ENCODE measurements at regions not wholly inside any gene's neighbourhood (a gene's known extent, or its start where the extent isn't known, plus 50 kb on each side); places are given as distances from the start of the nearest gene placed in this dataset.
"Not testable (repeated sequence)": the region's sequence is repeated elsewhere in the genome, so short reads cannot be mapped to it uniquely, and the experiment has no call there.

DNA sequence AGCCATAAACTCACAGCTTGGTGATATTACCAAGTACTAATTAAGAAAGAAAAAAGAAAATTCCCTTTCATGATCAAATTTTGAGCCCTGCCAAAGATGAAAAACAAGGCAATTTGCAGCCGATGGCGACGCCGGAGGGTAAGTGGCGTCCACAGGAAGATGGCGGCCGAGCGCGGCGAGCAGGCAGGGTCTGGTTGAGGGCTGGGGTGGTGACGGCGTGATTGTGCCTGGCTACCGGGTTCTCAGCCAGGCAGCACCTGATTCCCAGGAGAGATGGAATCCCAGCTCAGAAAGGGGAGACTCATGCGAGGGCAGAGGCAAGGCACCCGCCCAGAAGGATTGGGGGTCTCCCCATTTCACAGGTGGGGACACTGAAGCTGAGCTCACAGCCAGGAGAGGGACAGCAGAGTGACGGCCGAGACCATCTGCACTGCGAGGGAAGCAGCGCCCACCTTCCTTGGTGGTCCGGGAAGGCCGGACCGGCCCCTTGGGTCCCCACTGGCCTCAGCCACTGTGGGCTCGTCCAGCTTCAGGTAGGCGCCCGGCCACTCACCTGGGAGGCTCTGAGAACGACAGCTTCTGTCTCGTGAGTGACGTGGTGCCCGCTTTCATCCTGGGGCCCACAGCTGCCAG is 145.8 kb downstream of the IGLL1 start:
- DNase-seq; H3K4me3 Mint-ChIP-seq; POLR2A ChIA-PET; intact Hi-C loops (cut with micrococcal nuclease); H3K27me3 Mint-ChIP-seq; ATAC-seq (ENCODE audit: low read depth); H3K27ac Mint-ChIP-seq: not testable (repeated sequence)
- Mint-ChIP-seq H3K36me3 (ENCODE audit: low read depth) (peaks cover 15% of the 10 kb centered on the region), H3K4me1 (peaks cover 11% of the 10 kb centered on the region), H3K9me3 (peaks cover 10% of the 10 kb centered on the region)
- CTCF ChIA-PET = interaction anchor here (0.8 kb wide), 1 partner anchor 48 kb away, joined by 3 read pairs; no protein-coding TSS in a partner anchor

DNA sequence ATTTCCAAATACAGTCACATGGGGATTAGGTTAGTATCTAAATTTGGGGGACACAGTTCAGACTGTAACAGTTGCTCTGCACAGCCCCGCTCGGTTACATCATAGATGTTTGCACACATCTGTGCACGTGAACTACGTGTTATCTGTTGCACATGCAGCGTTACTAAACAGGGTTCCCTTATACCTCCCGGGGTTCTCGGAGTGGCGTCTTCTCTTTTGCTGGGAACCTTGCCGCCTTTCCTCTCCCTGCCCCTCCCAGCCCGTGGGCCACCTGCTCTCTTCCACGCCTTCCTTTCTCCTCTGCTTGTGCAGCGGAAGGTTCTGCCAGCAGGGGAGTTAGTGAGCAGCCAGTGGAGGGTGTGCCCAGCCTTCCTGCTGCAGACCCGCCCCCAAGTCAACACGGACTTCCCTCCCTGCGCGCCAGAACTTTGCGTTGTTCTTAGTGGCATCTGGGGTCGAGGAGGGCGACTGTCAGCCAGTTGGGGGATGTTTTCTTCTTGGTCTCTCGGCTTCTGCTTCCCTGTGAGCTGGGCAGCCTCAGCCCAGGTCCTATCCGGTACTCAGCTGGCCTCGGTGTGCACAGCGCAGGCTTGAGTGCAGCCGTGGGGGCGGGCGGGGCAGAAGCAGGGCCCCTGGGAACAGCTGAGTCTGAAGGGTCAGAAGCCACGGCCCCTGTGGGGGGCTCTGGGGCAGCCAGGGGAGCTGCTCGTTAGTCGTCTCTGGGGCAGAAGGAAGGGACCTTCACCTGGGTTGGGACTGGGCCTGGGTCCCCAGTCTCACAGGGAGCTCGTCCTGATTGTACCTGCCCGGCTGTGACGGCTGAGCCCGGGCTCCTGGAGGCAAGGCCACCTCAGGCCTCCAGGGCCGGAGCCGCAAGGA is 146.7 kb downstream of the IGLL1 start:
- ATAC-seq (ENCODE audit: low read depth) = peak; percentile 99
- POLR2A ChIA-PET; H3K27me3 Mint-ChIP-seq; intact Hi-C loops (cut with micrococcal nuclease); H3K27ac Mint-ChIP-seq: not testable (repeated sequence)
- DNase-seq = peak; percentile 26
- Mint-ChIP-seq H3K4me1 (peaks cover 11% of the 10 kb centered on the region), H3K36me3 (ENCODE audit: low read depth) (peaks cover 15% of the 10 kb centered on the region), H3K4me3 (peak overlapping the region; percentile 73), H3K9me3 (peaks cover 10% of the 10 kb centered on the region)
- CTCF ChIA-PET = interaction anchor here (0.8 kb wide), 1 partner anchor 48 kb away, joined by 3 read pairs; no protein-coding TSS in a partner anchor

DNA sequence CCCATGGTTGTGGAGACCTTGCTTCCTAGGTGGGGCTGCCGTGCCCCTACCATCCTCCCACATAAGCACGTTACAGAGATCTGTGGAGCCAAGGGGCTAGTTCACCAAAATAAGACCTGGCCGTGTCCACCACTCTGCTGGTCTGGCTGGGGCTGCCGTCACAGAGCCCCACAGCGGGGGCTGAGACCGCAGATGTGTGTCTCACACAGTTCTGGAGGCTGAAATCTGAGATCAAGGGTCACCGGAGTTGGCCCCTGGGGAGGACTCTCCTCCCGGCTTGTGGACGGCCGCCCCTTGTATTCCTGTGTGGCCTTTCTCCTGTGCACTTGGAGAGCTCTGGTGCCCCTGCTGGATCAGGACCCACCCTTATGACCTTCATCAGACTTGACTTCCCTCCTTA is 147.4 kb downstream of the IGLL1 start:
- peak overlapping the region; percentile 73 for H3K4me3 Mint-ChIP-seq

DNA sequence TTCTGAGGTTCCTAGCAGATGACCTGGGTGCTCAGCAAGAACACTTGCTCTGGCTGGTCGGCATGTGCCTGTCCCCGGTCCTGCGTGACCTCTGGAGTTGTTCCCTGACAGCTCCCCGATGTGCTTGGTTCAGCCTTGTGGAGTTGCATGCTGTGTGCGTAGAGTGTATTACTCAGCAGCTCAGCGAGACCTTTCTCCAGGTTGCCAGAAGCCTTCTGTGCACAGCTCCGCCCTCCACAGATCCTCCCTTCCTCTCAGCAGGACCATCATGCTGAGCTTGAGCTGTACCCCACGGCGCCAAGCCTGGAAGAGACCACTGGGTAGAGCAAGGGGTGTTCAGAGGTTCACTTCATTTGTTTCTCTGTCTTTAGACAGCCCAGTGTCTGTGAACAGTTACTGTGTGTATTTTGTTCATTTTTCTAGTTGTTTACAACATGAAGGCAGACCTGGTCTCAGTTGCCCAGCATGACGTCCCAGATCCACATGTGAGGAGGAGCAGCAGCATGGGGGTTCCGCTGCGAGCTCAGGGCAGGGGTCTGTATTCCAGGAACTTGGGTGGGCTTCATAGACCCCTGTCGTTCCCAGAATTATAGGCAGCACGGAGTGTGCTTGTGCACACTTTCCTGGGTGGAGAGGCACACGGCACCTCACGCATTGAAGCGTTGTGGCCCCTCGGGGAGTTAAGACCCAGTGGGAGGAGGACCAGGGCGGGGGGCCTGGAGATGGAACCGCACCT is 148.6 kb downstream of the IGLL1 start:
- Mint-ChIP-seq H3K4me3 (no peak overlapping the region), H3K9me3 (peaks cover 14% of the 10 kb centered on the region), H3K27ac (no peak overlapping the region), H3K36me3 (ENCODE audit: low read depth) (peaks cover 15% of the 10 kb centered on the region), H3K4me1 (peaks cover 14% of the 10 kb centered on the region), H3K27me3 (peaks cover 2% of the 10 kb centered on the region)
- intact Hi-C loops (cut with micrococcal nuclease) = no loop called here
- no peak for ATAC-seq (ENCODE audit: low read depth)
- DNase-seq = no peak
- CTCF ChIA-PET = no interaction called here
- TF ChIP-seq, protein P1, sequence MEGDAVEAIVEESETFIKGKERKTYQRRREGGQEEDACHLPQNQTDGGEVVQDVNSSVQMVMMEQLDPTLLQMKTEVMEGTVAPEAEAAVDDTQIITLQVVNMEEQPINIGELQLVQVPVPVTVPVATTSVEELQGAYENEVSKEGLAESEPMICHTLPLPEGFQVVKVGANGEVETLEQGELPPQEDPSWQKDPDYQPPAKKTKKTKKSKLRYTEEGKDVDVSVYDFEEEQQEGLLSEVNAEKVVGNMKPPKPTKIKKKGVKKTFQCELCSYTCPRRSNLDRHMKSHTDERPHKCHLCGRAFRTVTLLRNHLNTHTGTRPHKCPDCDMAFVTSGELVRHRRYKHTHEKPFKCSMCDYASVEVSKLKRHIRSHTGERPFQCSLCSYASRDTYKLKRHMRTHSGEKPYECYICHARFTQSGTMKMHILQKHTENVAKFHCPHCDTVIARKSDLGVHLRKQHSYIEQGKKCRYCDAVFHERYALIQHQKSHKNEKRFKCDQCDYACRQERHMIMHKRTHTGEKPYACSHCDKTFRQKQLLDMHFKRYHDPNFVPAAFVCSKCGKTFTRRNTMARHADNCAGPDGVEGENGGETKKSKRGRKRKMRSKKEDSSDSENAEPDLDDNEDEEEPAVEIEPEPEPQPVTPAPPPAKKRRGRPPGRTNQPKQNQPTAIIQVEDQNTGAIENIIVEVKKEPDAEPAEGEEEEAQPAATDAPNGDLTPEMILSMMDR (IDR thresholded peaks at IDR 0.05) = no peak
- POLR2A ChIA-PET = no interaction called here

More for the DNA sequence above, 147.4 kb downstream of the IGLL1 start:
- Mint-ChIP-seq H3K36me3 (ENCODE audit: low read depth) (peaks cover 15% of the 10 kb centered on the region), H3K4me1 (peaks cover 11% of the 10 kb centered on the region), H3K9me3 (peaks cover 13% of the 10 kb centered on the region)
- intact Hi-C loops (cut with micrococcal nuclease); POLR2A ChIA-PET; CTCF ChIA-PET; ATAC-seq (ENCODE audit: low read depth); DNase-seq; H3K27ac Mint-ChIP-seq; H3K27me3 Mint-ChIP-seq: not testable (repeated sequence)

DNA sequence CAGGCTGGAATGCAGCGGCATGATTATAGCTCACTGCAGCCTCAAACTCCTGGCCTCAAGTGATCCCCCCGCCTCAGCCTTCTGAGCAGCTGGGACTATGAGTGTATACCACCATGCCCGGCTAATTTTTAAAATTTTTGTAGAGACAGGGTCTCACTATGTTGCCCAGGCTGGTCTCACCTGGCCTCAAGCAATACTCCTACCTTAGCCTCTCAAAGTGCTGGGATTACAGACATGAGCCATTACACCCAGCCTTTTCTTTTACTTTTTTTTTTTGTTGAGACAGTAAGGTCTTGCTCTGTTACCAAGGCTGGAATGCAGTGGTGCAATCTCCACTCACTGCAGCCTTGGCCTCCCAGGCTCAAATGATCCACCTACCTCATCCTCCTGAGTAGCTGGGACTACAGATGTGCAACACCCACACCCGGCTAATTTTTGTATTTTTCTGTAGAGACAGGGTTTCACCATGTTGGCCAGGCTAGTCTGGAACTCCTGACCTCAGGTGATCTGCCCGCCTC is 155.5 kb downstream of the IGLL1 start:
- H3K36me3 Mint-ChIP-seq (ENCODE audit: low read depth) = not testable (repeated sequence)
- H3K4me1 Mint-ChIP-seq = peaks cover 29% of the 10 kb centered on the region

DNA sequence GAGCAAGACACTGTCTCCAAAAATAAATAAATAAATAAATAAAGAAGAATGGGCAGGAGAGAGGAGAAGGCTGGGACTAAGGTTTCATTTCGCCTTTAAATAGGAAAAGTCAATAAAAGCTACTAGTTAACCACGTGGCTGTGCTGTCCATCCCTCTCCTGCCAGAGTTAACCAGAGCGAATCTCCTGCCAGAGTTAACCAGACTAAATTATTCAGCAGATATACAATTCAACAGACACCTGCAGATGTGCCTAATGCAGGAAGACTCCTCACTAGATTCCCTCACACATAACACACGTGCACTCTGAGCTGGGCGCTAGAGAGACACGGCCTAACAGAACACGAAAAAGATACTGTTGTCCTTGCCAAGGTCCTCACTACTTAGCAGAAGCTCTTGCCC is 156.1 kb downstream of the IGLL1 start:
- Mint-ChIP-seq H3K27me3 (no peaks in the 10 kb centered on the region), H3K4me1 (peaks cover 29% of the 10 kb centered on the region), H3K4me3 (peak overlapping the region; percentile 32), H3K27ac (peak overlapping the region; percentile 71), H3K36me3 (ENCODE audit: low read depth) (no peaks in the 10 kb centered on the region), H3K9me3 (peaks cover 4% of the 10 kb centered on the region)
- TF ChIP-seq, protein P1 (IDR thresholded peaks at IDR 0.05) = no peak
- intact Hi-C loops (cut with micrococcal nuclease) = no loop called here
- ChIA-PET POLR2A (no interaction called here), CTCF (no interaction called here)
- ATAC-seq (ENCODE audit: low read depth) (peak; percentile 42), DNase-seq (no peak)

More for the DNA sequence above, 155.5 kb downstream of the IGLL1 start:
- H3K27me3 Mint-ChIP-seq; CTCF ChIA-PET; ATAC-seq (ENCODE audit: low read depth); intact Hi-C loops (cut with micrococcal nuclease); H3K9me3 Mint-ChIP-seq; H3K4me3 Mint-ChIP-seq; DNase-seq: not testable (repeated sequence)
- POLR2A ChIA-PET = interaction anchor here (0.6 kb wide), 1 partner anchor 176 kb away, joined by 3 read pairs; no protein-coding TSS in a partner anchor
- peak overlapping the region; percentile 71 for H3K27ac Mint-ChIP-seq

DNA sequence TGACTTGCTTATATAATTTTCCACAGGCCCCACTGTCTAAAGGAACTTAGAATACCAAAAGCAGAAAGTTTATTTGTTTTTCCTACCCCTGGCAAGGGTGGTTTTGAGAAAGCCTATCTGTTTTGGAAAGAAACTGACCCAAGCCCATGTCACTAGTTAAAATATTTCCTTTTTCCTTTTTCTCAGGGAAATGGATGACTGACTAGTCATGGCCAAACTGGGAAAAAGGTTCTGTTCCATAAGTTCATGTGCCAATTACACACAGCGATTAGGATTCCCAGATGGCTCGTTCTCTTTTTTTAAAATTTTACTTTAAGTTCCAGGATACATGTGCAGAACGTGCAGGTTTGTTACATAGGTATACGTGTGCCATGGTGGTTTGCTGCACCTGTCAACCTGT is 157.8 kb downstream of the IGLL1 start:
- intact Hi-C loops (cut with micrococcal nuclease); H3K4me3 Mint-ChIP-seq; CTCF ChIA-PET; ATAC-seq (ENCODE audit: low read depth); POLR2A ChIA-PET; H3K36me3 Mint-ChIP-seq (ENCODE audit: low read depth); H3K27ac Mint-ChIP-seq; DNase-seq; H3K27me3 Mint-ChIP-seq; H3K9me3 Mint-ChIP-seq: not testable (repeated sequence)
- peaks cover 29% of the 10 kb centered on the region for H3K4me1 Mint-ChIP-seq

DNA sequence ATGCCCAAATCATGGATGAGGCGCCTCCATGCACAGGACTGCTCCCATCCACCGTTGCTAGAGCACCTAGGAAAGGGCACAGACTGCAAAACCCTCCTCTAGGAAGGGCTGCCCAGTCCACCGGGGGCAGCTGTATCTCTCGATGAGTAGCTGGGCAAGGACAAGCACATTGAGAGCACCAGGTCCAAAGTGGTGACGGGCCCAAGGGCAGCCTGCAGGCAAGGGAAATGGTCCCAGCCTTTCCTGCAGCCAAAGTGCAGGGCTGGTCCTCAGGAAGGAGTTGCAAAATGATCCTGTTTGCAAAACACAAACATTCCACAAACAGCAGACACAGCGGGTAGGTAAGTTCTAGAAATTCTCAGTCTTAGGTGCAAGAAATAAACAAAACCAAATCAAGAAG is 158.8 kb downstream of the IGLL1 start:
- POLR2A ChIA-PET, CTCF ChIA-PET: not testable (repeated sequence)

More for the DNA sequence above, 158.8 kb downstream of the IGLL1 start:
- intact Hi-C loops (cut with micrococcal nuclease); H3K9me3 Mint-ChIP-seq; ATAC-seq (ENCODE audit: low read depth); H3K27me3 Mint-ChIP-seq; H3K4me3 Mint-ChIP-seq; H3K27ac Mint-ChIP-seq; DNase-seq; H3K36me3 Mint-ChIP-seq (ENCODE audit: low read depth): not testable (repeated sequence)
- peaks cover 24% of the 10 kb centered on the region for H3K4me1 Mint-ChIP-seq

Data from activated B cell treated with CpG ODN at 0.5 μM for 24 hours (primary cell).